Caco-2 (cell line): ENCODE measurements at regions not wholly inside any gene's neighbourhood (a gene's known extent, or its start where the extent isn't known, plus 50 kb on each side); places are given as distances from the start of the nearest gene placed in this dataset.

Source experiments
- BruUV-seq: library from RNA; stranded (reverse); fragments of 400-500 nt; replicated peaks from 2 replicates; lab custom pipeline; 2021; lab: Mats Ljungman, UMichigan
- CTCF ChIA-PET: fragments of 300-600 bp; sonication (Branson Sonifier 250); formaldehyde crosslinking; loops from one replicate; lab custom pipeline; 2022; ENCODE audit warnings: antibody characterized with exemption; lab: Charles Lee
- POLR2A ChIA-PET: fragments of 300-600 bp; sonication (Branson Sonifier 250); formaldehyde crosslinking; loops from one replicate; lab custom pipeline; 2022; ENCODE audit warnings: antibody characterized with exemption; lab: Charles Lee
- DNase-seq, 2 experiments: peaks; one replicate each; pipeline versions ENCODE4 v3.0.0 to v3.0.0-alpha.2; 2020 to 2022
- H3K27me3 ChIP-seq: replicated peaks from 2 replicates; pipeline ENCODE4 v1.6.0; 2011; ENCODE audit warnings: low read length; ENCODE audit not compliant: control insufficient read depth, insufficient read depth
- H3K36me3 ChIP-seq: 2 replicates; pipeline ENCODE4 v1.5.1; 2011; ENCODE audit warnings: low read length; ENCODE audit not compliant: control insufficient read depth, insufficient read depth
- H3K4me1 ChIP-seq: fragments of 250-450 bp; sonication (Bioruptor Pico); 2 replicates; pipeline ENCODE4 v1.5.1; 2020; ENCODE audit warnings: mild to moderate bottlenecking
- H3K4me3 ChIP-seq: 2 replicates; pipeline ENCODE4 v1.5.1; 2011; ENCODE audit warnings: low read depth, mild to moderate bottlenecking, control low read depth, low read length
- H3K9me3 ChIP-seq: fragments of 250-450 bp; sonication (Bioruptor Pico); 2 replicates; pipeline ENCODE4 v1.5.1; 2020; ENCODE audit warnings: mild to moderate bottlenecking, moderate library complexity
- H3K27ac Mint-ChIP-seq: one replicate; pipeline ENCODE4 v1.8.0; 2022; ENCODE audit warnings: mixed read lengths; ENCODE audit not compliant: unreplicated experiment
- H3K27me3 Mint-ChIP-seq: one replicate; pipeline ENCODE4 v1.8.0; 2022; ENCODE audit warnings: mixed read lengths; ENCODE audit not compliant: insufficient read depth, unreplicated experiment
- H3K36me3 Mint-ChIP-seq: one replicate; pipeline ENCODE4 v1.8.0; 2022; ENCODE audit warnings: mild to moderate bottlenecking, mixed read lengths; ENCODE audit not compliant: insufficient read depth, unreplicated experiment
- H3K4me1 Mint-ChIP-seq: one replicate; pipeline ENCODE4 v1.8.0; 2022; ENCODE audit warnings: low read depth, mixed read lengths; ENCODE audit not compliant: unreplicated experiment
- H3K4me3 Mint-ChIP-seq: one replicate; pipeline ENCODE4 v1.8.0; 2022; ENCODE audit warnings: mild to moderate bottlenecking, moderate library complexity, mixed read lengths; ENCODE audit not compliant: unreplicated experiment
- H3K9me3 Mint-ChIP-seq: one replicate; pipeline ENCODE4 v1.8.0; 2022; ENCODE audit warnings: mixed read lengths; ENCODE audit not compliant: unreplicated experiment
- intact Hi-C: fragments of 100-400 bp; cut with micrococcal nuclease; formaldehyde crosslinking; loops from one replicate; pipeline ENCODE4 v1.10.0; 2022; ENCODE audit not compliant: unreplicated experiment
- TF ChIP-seq, protein P1 (sequence below), 2 experiments: fragments of 200-600 bp in 1 of 2; IDR thresholded peaks; 1 replicate in 1 of 2; 2 replicates in 1 of 2; pipeline versions ENCODE4 v1.5.1 to v1.8.0; 2011 to 2022; ENCODE audit warnings: antibody characterized with exemption in 1 of 2, control low read depth in 1 of 2, inconsistent platforms in 1 of 2, low read depth in 1 of 2, low read length in 1 of 2, mild to moderate bottlenecking in 1 of 2, moderate library complexity in 1 of 2; ENCODE audit not compliant: insufficient read depth in 1 of 2, severe bottlenecking in 1 of 2, unreplicated experiment in 1 of 2

DNA sequence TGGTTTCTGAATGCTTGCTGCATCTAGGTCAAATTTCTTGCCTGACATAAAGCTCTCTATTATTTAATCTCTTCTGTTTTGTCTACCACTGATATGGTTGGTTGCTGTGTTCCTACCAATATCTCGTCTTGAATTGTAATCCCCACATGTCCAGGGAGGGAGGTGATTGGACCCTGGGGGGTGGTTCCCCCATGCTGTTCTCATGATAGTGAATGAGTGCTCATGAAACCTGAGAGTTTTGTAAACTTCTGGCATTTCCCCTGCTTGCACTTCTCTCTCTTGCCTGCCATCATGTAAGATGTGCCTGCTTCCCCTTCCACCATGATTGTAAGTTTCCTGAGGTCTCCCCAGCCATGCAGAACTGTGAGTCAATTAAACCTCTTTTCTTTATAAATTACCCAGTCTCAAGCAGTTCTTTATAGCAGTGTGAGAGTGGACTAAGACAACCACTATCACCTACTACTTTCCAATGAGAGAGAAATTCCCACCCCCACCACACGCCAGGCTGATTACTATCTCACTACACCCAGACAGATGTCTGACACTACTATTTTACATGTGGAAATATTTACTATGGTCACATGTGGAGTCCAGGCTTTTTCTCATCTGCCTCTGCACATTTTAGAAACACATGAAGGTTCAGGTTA, 69.2 kb upstream of the ATP2B1 start:
- H3K4me1 ChIP-seq, result peaks cover 43% of the 10 kb centered on the region
- DNase-seq, result no peak
- Mint-ChIP-seq H3K4me3 (no peak overlapping the region), H3K27me3 (no peaks in the 10 kb centered on the region), H3K36me3 (no peaks in the 10 kb centered on the region), H3K27ac (peak overlapping the region; percentile 24), H3K9me3 (peaks cover 12% of the 10 kb centered on the region), H3K4me1 (peaks cover 41% of the 10 kb centered on the region)
- BruUV-seq, result no TSS peak
- no peak overlapping the region for H3K4me3 ChIP-seq
- H3K9me3 ChIP-seq, result no peaks in the 10 kb centered on the region
- no peaks in the 10 kb centered on the region for H3K36me3 ChIP-seq
- ChIA-PET CTCF (no interaction called here), POLR2A (no interaction called here)
- TF ChIP-seq, protein P1, sequence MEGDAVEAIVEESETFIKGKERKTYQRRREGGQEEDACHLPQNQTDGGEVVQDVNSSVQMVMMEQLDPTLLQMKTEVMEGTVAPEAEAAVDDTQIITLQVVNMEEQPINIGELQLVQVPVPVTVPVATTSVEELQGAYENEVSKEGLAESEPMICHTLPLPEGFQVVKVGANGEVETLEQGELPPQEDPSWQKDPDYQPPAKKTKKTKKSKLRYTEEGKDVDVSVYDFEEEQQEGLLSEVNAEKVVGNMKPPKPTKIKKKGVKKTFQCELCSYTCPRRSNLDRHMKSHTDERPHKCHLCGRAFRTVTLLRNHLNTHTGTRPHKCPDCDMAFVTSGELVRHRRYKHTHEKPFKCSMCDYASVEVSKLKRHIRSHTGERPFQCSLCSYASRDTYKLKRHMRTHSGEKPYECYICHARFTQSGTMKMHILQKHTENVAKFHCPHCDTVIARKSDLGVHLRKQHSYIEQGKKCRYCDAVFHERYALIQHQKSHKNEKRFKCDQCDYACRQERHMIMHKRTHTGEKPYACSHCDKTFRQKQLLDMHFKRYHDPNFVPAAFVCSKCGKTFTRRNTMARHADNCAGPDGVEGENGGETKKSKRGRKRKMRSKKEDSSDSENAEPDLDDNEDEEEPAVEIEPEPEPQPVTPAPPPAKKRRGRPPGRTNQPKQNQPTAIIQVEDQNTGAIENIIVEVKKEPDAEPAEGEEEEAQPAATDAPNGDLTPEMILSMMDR (IDR thresholded peaks at IDR 0.05; ENCODE audit: insufficient read depth in 1 of 2, low read depth in 1 of 2, low read length in 1 of 2, severe bottlenecking in 1 of 2, unreplicated experiment in 1 of 2), result no peak
- no peaks in the 10 kb centered on the region for H3K27me3 ChIP-seq
- intact Hi-C loops, result loop anchor here (2.0 to 10.0 kb wide), 2 partner anchors 13 to 233 kb away; no protein-coding TSS in a partner anchor

GRCh38 chr12:89775986-89776365, 67.3 kb upstream of the ATP2B1 start:
- Mint-ChIP-seq H3K4me3 (no peak overlapping the region), H3K36me3 (peaks cover 6% of the 10 kb centered on the region), H3K4me1 (peaks cover 41% of the 10 kb centered on the region), H3K27ac (peak overlapping the region; percentile 72), H3K9me3 (peaks cover 21% of the 10 kb centered on the region), H3K27me3 (no peaks in the 10 kb centered on the region)
- no peak for DNase-seq
- ChIA-PET POLR2A (interaction anchor here (1.5 kb wide), 1 partner anchor 67 kb away, joined by 7 read pairs; no protein-coding TSS in a partner anchor), CTCF (interaction anchor here (1.1 kb wide), 1 partner anchor 237 kb away, joined by 3 read pairs; no protein-coding TSS in a partner anchor)
- H3K4me1 ChIP-seq, result peaks cover 43% of the 10 kb centered on the region
- H3K4me3 ChIP-seq, result no peak overlapping the region
- H3K36me3 ChIP-seq, result no peaks in the 10 kb centered on the region
- intact Hi-C loops, result loop anchor here (1.0 to 10.0 kb wide), 6 partner anchors 15 to 231 kb away; partner anchors contain the start of gene ATP2B1
- TF ChIP-seq, protein P1 (IDR thresholded peaks at IDR 0.05; ENCODE audit: insufficient read depth in 1 of 2, low read depth in 1 of 2, low read length in 1 of 2, severe bottlenecking in 1 of 2, unreplicated experiment in 1 of 2), result no peak
- no peaks in the 10 kb centered on the region for H3K9me3 ChIP-seq
- no peaks in the 10 kb centered on the region for H3K27me3 ChIP-seq
- BruUV-seq, result no TSS peak

DNA sequence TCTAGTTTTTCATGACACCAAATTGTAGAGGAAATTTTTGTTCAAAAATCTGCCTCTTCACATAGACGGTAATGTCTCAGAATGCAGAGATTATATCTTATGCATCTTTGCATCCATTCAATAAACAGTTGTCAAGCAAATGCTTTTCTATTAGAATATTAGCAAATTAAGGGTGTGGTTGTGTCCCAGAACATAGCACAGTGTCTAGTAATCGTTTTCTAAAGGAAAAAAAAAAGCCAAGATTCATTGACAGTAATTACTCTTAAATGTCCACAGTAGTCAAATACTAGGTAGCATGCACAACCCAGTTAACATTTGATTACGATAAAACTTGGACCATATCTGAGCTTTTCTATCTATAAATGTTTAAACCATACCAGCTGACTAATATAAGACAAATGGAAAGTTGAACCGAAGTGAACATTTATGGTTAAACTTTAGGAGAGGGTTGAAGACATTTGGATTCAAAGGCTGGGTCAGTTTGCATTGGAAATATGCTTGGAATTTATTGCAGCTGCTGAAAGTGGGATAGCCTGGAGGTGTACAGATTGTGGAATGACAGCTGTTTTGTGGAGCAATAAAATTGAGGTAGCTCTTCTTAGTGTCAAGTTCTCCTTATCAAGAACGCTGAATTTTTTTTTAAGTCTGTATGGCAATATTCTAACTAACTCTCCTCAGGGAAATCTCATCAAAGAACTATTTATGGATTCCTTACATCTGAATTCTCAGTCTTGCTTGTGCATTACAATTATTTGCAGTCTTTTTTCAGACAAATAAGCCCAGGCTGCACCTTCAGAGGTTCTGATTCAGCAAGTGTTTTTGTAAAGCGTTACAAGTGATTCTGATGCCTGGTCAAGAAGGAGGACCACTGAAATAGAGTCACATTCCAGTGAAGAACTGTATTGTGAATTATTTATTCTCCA, 66.7 kb upstream of the ATP2B1 start:
- POLR2A ChIA-PET, result interaction anchor here (0.7 to 1.5 kb wide), 2 partner anchors 47 to 66 kb away, joined by 4 to 7 read pairs; no protein-coding TSS in a partner anchor

More for the DNA sequence above, 66.7 kb upstream of the ATP2B1 start:
- H3K4me1 Mint-ChIP-seq, result peaks cover 41% of the 10 kb centered on the region
- peaks cover 6% of the 10 kb centered on the region for H3K36me3 Mint-ChIP-seq
- peaks cover 21% of the 10 kb centered on the region for H3K9me3 Mint-ChIP-seq
- CTCF ChIA-PET, result interaction anchor here (1.1 kb wide), 1 partner anchor 236 kb away, joined by 3 read pairs; no protein-coding TSS in a partner anchor
- Histone ChIP-seq H3K9me3 (no peaks in the 10 kb centered on the region), H3K27me3 (no peaks in the 10 kb centered on the region), H3K4me3 (no peak overlapping the region), H3K4me1 (peaks cover 47% of the 10 kb centered on the region), H3K36me3 (no peaks in the 10 kb centered on the region)
- BruUV-seq, result no TSS peak
- peak overlapping the region; percentile 72 for H3K27ac Mint-ChIP-seq
- H3K4me3 Mint-ChIP-seq, result peak overlapping the region; percentile 41
- H3K27me3 Mint-ChIP-seq, result no peaks in the 10 kb centered on the region
- intact Hi-C loops, result loop anchor here (1.0 to 10.0 kb wide), 5 partner anchors 19 to 231 kb away; partner anchors contain the start of gene ATP2B1
- TF ChIP-seq, protein P1 (IDR thresholded peaks at IDR 0.05; ENCODE audit: insufficient read depth in 1 of 2, low read depth in 1 of 2, low read length in 1 of 2, severe bottlenecking in 1 of 2, unreplicated experiment in 1 of 2), result no peak
- DNase-seq, result peak; percentile 74 to 77
